Endodermal cell (in vitro differentiated cells): ENCODE measurements at regions not wholly inside any gene's neighbourhood (a gene's known extent, or its start where the extent isn't known, plus 50 kb on each side); places are given as distances from the start of the nearest gene placed in this dataset.
A peak's percentile ranks its signal among the peaks of the same experiment; 100 is the strongest.

Experiments
- DNase-seq: peaks from one replicate; pipeline ENCODE4 v3.0.0-alpha.2; 2017
- H3K27ac ChIP-seq: 2 replicates; pipeline ENCODE4 v1.5.1; 2013; ENCODE audit warnings: mild to moderate bottlenecking, low read depth, low read length, moderate library complexity
- H3K27me3 ChIP-seq: 2 replicates; pipeline ENCODE4 v1.6.1; 2013; ENCODE audit warnings: mild to moderate bottlenecking, low read length, moderate library complexity; ENCODE audit not compliant: insufficient read depth, control insufficient read depth, poor library complexity, severe bottlenecking
- H3K36me3 ChIP-seq: 2 replicates; pipeline ENCODE4 v1.7.0; 2013; ENCODE audit warnings: mild to moderate bottlenecking, low read length, moderate library complexity; ENCODE audit not compliant: control insufficient read depth, insufficient read depth
- H3K4me1 ChIP-seq: one replicate; pipeline ENCODE4 v1.7.0; 2013; ENCODE audit warnings: low read length; ENCODE audit not compliant: control insufficient read depth, insufficient read depth
- H3K4me3 ChIP-seq: 2 replicates; pipeline ENCODE4 v1.5.1; 2013; ENCODE audit warnings: mild to moderate bottlenecking, low read length, moderate library complexity
- H3K9ac ChIP-seq: 2 replicates; pipeline ENCODE4 v1.6.1; 2013; ENCODE audit warnings: mild to moderate bottlenecking, low read length, moderate library complexity; ENCODE audit not compliant: poor library complexity, severe bottlenecking; ENCODE audit errors: extremely low read depth
- H3K9me3 ChIP-seq: 2 replicates; pipeline ENCODE4 v1.6.1; 2013; ENCODE audit warnings: mild to moderate bottlenecking, low read length, moderate library complexity; ENCODE audit not compliant: control insufficient read depth
- H3K27ac Mint-ChIP-seq: 2 replicates; pipeline ENCODE4 v1.8.0; 2020; ENCODE audit warnings: mixed read lengths
- H3K27me3 Mint-ChIP-seq: 2 replicates; pipeline ENCODE4 v1.8.0; 2021; ENCODE audit warnings: mild to moderate bottlenecking, mixed read lengths; ENCODE audit not compliant: insufficient read depth
- H3K36me3 Mint-ChIP-seq: 2 replicates; pipeline ENCODE4 v1.8.0; 2020; ENCODE audit warnings: low read depth, mixed read lengths
- H3K4me1 Mint-ChIP-seq: 2 replicates; pipeline ENCODE4 v1.8.0; 2020; ENCODE audit warnings: mixed read lengths
- H3K4me3 Mint-ChIP-seq: 2 replicates; pipeline ENCODE4 v1.8.0; 2020; ENCODE audit warnings: mild to moderate bottlenecking, moderate library complexity, mixed read lengths
- H3K9me3 Mint-ChIP-seq: 2 replicates; pipeline ENCODE4 v1.8.0; 2020; ENCODE audit warnings: mild to moderate bottlenecking, mixed read lengths
- CTCF ChIP-seq: fragments of 200-600 bp; sonication (generic); conservative IDR thresholded peaks from 2 replicates; pipeline ENCODE4 v1.5.0; 2021; ENCODE audit warnings: antibody characterized with exemption, mild to moderate bottlenecking
- WGBS, 2 experiments: methylation state at CpG; one replicate each; pipeline versions ENCODE4 v1.1.5 to v1.1.7; 2013; ENCODE audit warnings: missing lambda C conversion rate in 2 of 2, mixed read lengths in 1 of 2; ENCODE audit not compliant: insufficient coverage in 1 of 2, insufficient read length in 1 of 2; 5-methylcytosine and 5-hydroxymethylcytosine counted together

DNA sequence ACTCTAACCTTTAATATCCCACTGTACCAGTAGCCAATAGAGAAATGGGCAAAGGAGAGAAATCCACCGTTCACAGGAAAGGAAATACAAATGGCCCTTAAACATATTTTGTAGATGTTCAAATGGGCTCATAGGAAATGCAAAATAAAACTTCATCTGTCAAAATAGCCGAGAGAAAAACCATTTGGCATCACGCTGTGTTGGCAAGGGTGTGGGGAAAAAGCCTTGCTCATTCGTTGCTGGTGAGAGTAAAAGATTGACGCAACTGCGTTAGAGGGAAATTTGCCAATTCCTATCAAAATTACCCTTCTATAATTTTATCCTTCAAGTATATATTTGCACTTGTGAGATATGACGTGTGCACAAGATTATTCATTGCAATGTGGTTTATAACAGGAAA, 131.9 kb downstream of the EIF4E start:
- no peaks in the 10 kb centered on the region for H3K9me3 ChIP-seq
- H3K27me3 ChIP-seq, result no peaks in the 10 kb centered on the region
- 92 to 100% methylated on average over 3 to 4 of the region's 7 CpGs for WGBS, 2 experiments
- no peak overlapping the region for H3K4me3 ChIP-seq
- H3K27ac ChIP-seq, result no peak overlapping the region
- Mint-ChIP-seq H3K4me3 (no peak overlapping the region), H3K9me3 (no peaks in the 10 kb centered on the region), H3K4me1 (peaks cover 66% of the 10 kb centered on the region), H3K36me3 (no peaks in the 10 kb centered on the region), H3K27ac (no peak overlapping the region), H3K27me3 (no peaks in the 10 kb centered on the region)
- H3K4me1 ChIP-seq, result peaks cover 39% of the 10 kb centered on the region
- H3K36me3 ChIP-seq, result no peaks in the 10 kb centered on the region
- TF ChIP-seq CTCF, result no peak
- DNase-seq, result no peak
- no peak overlapping the region for H3K9ac ChIP-seq

DNA sequence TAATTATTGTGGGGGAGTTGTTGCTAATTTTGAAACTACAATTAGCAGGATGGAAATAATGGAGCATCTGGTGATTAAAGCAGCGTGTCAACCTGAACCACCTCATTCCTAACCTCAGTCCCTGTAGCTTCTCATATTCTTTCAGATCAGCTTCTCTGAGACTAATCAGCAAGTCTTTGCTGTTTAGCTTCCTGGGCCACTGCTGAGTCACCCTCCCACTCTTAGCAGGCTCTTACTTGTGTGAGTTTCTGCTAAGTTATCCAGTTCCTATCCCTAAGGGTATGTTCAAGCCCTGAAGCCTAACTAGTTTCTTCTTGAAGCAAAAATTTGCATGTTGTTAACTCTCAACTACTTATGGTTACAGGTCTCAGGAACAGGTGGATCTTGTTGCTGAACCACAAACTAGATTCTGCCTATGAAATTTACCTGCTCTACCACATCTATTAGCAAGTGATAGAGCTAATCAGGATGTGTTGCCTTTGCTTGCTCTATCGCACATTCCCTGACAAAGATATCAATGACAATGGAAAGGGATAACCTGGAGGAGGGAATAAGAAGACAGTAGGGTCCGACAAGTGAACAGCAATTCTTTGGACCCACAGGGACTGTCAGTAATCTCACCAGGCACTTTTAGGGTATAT, 134.2 kb downstream of the EIF4E start:
- peak overlapping the region; percentile 69 for H3K27ac Mint-ChIP-seq
- H3K36me3 ChIP-seq, result no peaks in the 10 kb centered on the region
- no peak overlapping the region for H3K9ac ChIP-seq
- peaks cover 28% of the 10 kb centered on the region for H3K4me1 ChIP-seq
- peak overlapping the region; percentile 50 for H3K4me3 ChIP-seq
- no peaks in the 10 kb centered on the region for H3K36me3 Mint-ChIP-seq
- no peak overlapping the region for H3K4me3 Mint-ChIP-seq
- DNase-seq, result peak; percentile 73
- H3K4me1 Mint-ChIP-seq, result peaks cover 53% of the 10 kb centered on the region
- WGBS, 2 experiments, result 44 to 58% methylated on average over 1 to 3 of the region's 3 CpGs
- no peaks in the 10 kb centered on the region for H3K9me3 ChIP-seq
- no peaks in the 10 kb centered on the region for H3K27me3 Mint-ChIP-seq
- H3K27ac ChIP-seq, result no peak overlapping the region
- H3K27me3 ChIP-seq, result no peaks in the 10 kb centered on the region
- H3K9me3 Mint-ChIP-seq, result peaks cover 2% of the 10 kb centered on the region
- TF ChIP-seq CTCF, result no peak

DNA sequence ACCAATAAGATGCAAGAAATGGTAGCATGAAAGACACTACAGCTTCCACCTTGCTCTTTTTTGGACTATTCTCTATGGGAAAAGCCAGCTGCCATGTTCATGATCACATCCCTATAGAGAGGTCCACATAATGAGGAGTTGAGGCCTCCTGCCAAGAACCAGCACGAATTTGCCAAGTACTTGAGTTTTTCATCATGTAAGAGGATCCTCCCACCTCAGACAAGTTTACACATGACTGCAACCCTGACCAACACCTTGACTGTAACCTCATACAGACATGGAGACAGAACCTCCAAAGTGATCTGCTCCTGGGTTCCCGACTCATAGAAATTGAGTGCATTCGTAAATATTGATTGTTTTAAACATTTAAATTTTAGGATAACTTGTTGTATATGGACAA, 135.2 kb upstream of the TSPAN5 start:
- peaks cover 2% of the 10 kb centered on the region for H3K9me3 Mint-ChIP-seq
- no peak for TF ChIP-seq CTCF
- H3K27ac Mint-ChIP-seq, result no peak overlapping the region
- no peak overlapping the region for H3K4me3 Mint-ChIP-seq
- no peaks in the 10 kb centered on the region for H3K27me3 Mint-ChIP-seq
- no peaks in the 10 kb centered on the region for H3K36me3 Mint-ChIP-seq
- Histone ChIP-seq H3K9ac (no peak overlapping the region), H3K4me1 (peaks cover 28% of the 10 kb centered on the region), H3K27ac (no peak overlapping the region), H3K4me3 (peak overlapping the region; percentile 12), H3K36me3 (no peaks in the 10 kb centered on the region), H3K9me3 (no peaks in the 10 kb centered on the region), H3K27me3 (no peaks in the 10 kb centered on the region)
- peaks cover 46% of the 10 kb centered on the region for H3K4me1 Mint-ChIP-seq
- no peak for DNase-seq
- WGBS, 2 experiments, result 89% methylated on average over 3 of the region's 3 CpGs; no CpG with 5 or more reads in 1 of the 2 experiments
